Lower leg skin (tissue), 4 donors: ENCODE measurements at regions not wholly inside any gene's neighbourhood (a gene's known extent, or its start where the extent isn't known, plus 50 kb on each side); places are given as distances from the start of the nearest gene placed in this dataset.

Experiments
- DNase-seq, 2 donors: peaks; one replicate each; pipeline ENCODE4 v3.0.0-alpha.2; 2019; ENCODE audit warnings: low spot score in 2 of 2
- H3K4me3 ChIP-seq: fragments of 200-600 bp; sonication (generic); 2 replicates; pipeline ENCODE4 v1.5.1; 2017; ENCODE audit warnings: mild to moderate bottlenecking, low read depth; ENCODE audit not compliant: poor library complexity, severe bottlenecking
- POLR2A ChIP-seq, 2 donors: fragments of 450-650 bp; IDR thresholded peaks; one replicate each; pipeline ENCODE4 v1.6.1; 2016 to 2017; ENCODE audit warnings: antibody characterized with exemption in 2 of 2, mild to moderate bottlenecking in 1 of 2, moderate library complexity in 1 of 2
- WGBS, 2 donors: methylation state at CpG; one replicate each; pipeline ENCODE4 v1.1.5; 2018; 5-methylcytosine and 5-hydroxymethylcytosine counted together
- intact Hi-C: fragments of 100-400 bp; cut with DNase I; formaldehyde crosslinking; loops from one replicate; pipeline ENCODE4 v1.15.0; 2023; ENCODE audit warnings: low total_unique reads
- TF ChIP-seq, protein P1 (sequence below), 3 donors: fragments of 450-650 bp; IDR thresholded peaks; one replicate each; pipeline ENCODE4 v1.5.1; 2016; ENCODE audit warnings: antibody characterized with exemption in 3 of 3, mild to moderate bottlenecking in 3 of 3, moderate library complexity in 2 of 3

DNA sequence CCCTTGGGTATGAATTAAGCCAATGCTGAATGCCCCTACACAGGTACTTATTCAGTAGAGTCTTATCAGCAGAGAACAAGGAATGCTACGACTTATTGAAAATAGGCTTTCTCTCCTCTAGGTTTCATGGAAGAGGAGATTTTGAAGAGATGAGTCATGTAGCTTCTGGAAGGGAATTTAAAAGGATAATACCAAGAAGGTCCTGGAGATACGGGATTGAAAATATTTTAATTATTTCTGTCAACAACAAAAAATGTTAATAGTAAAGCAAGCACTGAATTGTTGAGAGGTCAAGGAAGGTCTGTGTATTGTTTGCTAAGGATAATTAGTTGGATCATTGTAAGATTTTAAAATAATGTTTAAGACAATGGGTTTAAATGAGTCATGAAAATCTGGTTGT lies 293.0 kb upstream of the SPHKAP start:
- TF ChIP-seq, protein P1, sequence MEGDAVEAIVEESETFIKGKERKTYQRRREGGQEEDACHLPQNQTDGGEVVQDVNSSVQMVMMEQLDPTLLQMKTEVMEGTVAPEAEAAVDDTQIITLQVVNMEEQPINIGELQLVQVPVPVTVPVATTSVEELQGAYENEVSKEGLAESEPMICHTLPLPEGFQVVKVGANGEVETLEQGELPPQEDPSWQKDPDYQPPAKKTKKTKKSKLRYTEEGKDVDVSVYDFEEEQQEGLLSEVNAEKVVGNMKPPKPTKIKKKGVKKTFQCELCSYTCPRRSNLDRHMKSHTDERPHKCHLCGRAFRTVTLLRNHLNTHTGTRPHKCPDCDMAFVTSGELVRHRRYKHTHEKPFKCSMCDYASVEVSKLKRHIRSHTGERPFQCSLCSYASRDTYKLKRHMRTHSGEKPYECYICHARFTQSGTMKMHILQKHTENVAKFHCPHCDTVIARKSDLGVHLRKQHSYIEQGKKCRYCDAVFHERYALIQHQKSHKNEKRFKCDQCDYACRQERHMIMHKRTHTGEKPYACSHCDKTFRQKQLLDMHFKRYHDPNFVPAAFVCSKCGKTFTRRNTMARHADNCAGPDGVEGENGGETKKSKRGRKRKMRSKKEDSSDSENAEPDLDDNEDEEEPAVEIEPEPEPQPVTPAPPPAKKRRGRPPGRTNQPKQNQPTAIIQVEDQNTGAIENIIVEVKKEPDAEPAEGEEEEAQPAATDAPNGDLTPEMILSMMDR (IDR thresholded peaks at IDR 0.05), result no peak
- TF ChIP-seq POLR2A (IDR thresholded peaks at IDR 0.05), result no peak
- DNase-seq, result no peak
- H3K4me3 ChIP-seq, result no peak overlapping the region
- intact Hi-C loops, result no loop called here
- 24 to 29% methylated on average over 2 of the region's 2 CpGs for WGBS, 2 donors

DNA sequence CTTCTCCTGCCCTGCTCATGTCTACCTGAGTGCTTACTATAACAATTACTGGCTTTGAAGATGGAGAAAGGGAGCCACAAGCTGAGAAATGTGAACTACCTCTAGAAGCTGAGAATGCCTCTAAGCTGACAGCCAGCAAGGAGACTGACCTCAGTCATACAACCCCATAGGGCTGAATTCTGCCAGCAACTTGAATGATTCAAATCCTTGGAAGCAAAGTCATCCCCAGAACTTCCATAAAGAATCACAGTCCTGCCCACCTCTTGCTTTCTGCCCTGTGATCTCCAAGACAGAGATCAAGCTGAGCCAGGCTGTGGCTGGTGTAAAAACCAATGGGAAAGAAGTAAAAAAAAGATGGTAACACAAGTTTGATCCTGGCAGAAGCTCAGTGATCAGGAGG lies 288.2 kb upstream of the SPHKAP start:
- DNase-seq, result no peak
- no peak for TF ChIP-seq POLR2A (IDR thresholded peaks at IDR 0.05)
- TF ChIP-seq, protein P1 (IDR thresholded peaks at IDR 0.05), result no peak
- no peak overlapping the region for H3K4me3 ChIP-seq
- intact Hi-C loops, result no loop called here

DNA sequence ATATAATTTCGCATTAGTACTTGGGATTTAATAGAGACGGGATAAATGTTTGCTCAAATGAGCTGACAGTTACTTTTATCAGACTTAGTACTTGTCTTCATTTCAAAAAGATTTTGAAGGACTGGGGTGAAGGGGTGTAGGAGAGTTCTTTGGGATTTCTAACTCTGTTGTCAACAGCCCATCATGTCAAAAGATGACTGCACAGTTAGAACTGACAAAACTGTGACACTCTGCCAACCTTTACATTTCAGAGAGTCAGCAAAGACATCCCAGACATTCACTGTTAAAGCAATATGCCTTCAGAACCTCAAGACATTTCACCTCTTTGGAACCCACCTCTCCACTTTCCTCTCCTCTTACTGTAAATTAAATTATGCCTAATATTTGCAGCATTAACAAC lies 285.4 kb upstream of the SPHKAP start:
- 88 to 93% methylated on average over 2 of the region's 2 CpGs for WGBS, 2 donors
- intact Hi-C loops, result no loop called here
- no peak overlapping the region for H3K4me3 ChIP-seq
- no peak for DNase-seq
- TF ChIP-seq POLR2A (IDR thresholded peaks at IDR 0.05), result no peak
- TF ChIP-seq, protein P1 (IDR thresholded peaks at IDR 0.05), result no peak

DNA sequence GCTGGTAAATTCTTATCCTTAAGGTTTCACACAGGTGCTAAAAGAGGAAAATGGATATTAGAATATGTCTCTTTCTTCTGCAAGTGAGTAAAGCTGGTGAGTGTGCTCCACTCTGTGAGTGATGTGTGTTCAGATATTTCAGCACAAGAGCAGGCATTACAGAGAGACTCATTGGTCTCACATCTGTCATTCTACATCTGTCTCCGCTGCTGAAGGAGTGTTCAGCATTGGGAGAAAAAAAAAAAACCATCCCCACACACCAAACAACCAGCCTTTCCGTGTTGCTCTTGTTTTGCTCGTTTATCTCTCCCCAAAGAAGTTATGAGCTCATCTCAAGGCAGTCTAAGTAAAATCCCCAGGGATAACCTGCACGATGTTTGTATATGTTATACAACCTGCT lies 283.9 kb upstream of the SPHKAP start:
- no peak for DNase-seq
- no peak overlapping the region for H3K4me3 ChIP-seq
- TF ChIP-seq, protein P1 (IDR thresholded peaks at IDR 0.05), result no peak
- TF ChIP-seq POLR2A (IDR thresholded peaks at IDR 0.05), result no peak
- 57 to 62% methylated on average over 4 of the region's 4 CpGs for WGBS, 2 donors
- intact Hi-C loops, result no loop called here

DNA sequence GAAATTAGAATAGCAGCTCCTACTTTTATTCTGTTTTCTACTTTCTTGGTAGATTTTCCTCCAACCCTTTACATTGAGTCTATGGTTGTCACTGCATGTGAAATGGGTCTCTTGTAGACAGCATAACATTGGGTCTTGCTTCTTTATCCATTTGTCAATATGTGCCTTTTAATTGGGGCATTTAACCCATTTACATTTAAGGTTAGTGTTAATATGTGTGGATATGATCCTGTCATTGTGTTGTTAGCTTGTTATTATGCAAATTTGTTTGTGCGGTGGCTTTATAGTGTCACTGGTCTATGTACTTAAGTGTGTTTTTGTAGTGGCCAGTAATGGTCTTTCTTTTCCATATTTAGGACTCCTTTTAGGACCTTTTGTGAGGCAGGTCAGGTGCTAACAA lies 276.9 kb upstream of the SPHKAP start:
- DNase-seq, result no peak
- intact Hi-C loops, result no loop called here
- no peak overlapping the region for H3K4me3 ChIP-seq
- no peak for TF ChIP-seq POLR2A (IDR thresholded peaks at IDR 0.05)
- TF ChIP-seq, protein P1 (IDR thresholded peaks at IDR 0.05), result no peak
- 100% methylated on average over 1 of the region's 1 CpG for WGBS, 2 donors

DNA sequence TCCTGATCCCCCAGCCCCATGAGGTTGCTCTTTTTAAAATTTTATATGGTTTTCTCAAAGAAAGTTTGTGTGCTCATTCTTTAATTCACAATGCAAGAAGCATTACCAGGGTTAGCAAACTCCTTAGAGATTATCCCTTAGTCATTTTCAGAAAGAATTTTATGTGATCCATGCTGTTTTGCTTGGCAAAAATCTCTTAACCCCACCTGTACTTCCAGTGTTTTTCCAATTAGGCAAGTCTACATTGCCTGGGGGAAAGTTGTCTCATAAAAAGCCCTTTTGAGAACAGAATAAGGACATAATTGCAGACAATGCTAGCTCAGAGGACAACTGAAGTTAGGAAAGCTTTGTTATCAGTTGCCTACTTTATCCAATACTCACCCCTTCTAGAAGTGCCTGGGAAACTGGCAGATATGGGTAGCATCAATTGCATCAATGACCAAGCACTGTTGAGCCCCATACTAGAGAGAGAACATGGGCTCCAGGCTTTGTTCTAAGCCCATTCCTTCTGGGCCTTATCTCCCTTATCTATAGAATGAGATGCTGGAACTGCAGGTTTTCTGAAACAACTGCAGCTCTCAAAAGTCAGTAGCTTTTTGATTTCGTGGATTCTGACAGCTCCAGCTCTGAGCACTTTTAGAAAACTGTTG lies 265.9 kb upstream of the SPHKAP start:
- no peak overlapping the region for H3K4me3 ChIP-seq
- no peak for TF ChIP-seq POLR2A (IDR thresholded peaks at IDR 0.05)
- TF ChIP-seq, protein P1 (IDR thresholded peaks at IDR 0.05), result no peak
- 32 to 41% methylated on average over 1 of the region's 1 CpG for WGBS, 2 donors
- DNase-seq, result no peak
- intact Hi-C loops, result no loop called here
